Stimulated activated CD4-positive, alpha-beta T cell treated with anti-CD3 and anti-CD28 coated beads, Interleukin-1b, Interleukin-23, amount 100 ng/mL, for 24 hours (primary cell): ENCODE measurements at regions not wholly inside any gene's neighbourhood (a gene's known extent, or its start where the extent isn't known, plus 50 kb on each side); places are given as distances from the start of the nearest gene placed in this dataset.
"Not testable (repeated sequence)": the region's sequence is repeated elsewhere in the genome, so short reads cannot be mapped to it uniquely, and the experiment has no call there.

Source experiments
- DNase-seq, 4 experiments: peaks; one replicate each; pipeline ENCODE4 v3.0.0-alpha.2; 2020; ENCODE audit warnings: low read depth in 4 of 4, low spot score in 1 of 4

DNA sequence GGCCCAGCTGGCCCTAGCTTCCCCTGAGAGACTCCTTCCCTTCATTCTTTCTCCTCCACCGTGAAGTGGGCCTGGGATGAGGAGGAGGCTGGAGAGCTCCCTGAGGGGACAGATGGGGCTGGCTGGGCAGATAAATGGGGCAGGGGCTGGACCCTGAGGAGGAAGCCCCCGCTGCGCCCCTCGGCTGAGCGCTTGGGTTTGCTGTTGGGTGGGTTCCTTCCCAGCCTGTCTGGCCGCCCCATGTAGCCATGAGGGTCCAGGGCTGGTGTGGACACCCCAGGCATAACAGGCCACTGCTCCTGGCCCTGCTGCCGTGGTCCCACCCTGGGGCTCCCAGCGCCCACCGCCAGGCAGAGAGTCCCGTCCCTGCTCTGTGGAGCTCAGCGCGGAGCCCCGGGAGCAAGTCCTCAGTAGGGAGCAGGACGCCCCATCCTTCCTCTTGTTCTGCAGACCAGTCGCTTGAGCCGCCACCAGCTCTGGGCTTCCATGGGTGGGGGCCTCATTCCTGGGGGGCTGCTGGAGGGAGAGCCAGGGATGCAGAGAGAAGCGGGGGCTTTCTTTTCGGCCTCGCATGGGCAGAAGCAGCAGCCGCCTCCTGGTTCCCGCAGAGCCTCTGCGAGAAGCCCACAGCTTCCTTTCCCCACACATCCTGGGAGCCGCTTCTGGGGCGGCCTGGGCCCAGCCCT lies 266.4 kb upstream of the TCERG1L start:
- DNase-seq = no peak

DNA sequence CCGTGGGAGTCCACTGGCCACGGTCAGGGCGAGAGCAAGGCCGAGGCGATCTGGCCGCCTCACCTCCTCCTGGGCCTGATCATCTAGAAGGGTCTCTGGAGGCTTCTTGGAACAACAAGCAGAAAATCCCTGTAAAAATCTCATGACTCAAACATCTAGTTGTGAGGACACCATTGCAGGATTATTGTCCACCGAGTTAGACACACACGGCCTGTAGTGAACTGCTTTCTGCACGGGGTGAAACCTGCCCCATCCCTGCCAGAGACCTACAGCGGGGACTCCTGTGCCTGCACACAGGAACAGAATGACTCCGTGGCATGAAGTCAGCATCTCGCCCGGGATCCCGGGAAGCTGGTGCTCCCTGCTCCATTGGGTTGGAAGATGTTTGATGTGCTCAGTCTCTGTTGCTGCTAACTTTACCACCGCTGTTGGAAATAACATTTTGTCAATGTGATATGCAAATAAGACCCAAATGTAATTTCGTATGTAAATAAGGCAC lies 267.0 kb upstream of the TCERG1L start:
- no peak for DNase-seq

DNA sequence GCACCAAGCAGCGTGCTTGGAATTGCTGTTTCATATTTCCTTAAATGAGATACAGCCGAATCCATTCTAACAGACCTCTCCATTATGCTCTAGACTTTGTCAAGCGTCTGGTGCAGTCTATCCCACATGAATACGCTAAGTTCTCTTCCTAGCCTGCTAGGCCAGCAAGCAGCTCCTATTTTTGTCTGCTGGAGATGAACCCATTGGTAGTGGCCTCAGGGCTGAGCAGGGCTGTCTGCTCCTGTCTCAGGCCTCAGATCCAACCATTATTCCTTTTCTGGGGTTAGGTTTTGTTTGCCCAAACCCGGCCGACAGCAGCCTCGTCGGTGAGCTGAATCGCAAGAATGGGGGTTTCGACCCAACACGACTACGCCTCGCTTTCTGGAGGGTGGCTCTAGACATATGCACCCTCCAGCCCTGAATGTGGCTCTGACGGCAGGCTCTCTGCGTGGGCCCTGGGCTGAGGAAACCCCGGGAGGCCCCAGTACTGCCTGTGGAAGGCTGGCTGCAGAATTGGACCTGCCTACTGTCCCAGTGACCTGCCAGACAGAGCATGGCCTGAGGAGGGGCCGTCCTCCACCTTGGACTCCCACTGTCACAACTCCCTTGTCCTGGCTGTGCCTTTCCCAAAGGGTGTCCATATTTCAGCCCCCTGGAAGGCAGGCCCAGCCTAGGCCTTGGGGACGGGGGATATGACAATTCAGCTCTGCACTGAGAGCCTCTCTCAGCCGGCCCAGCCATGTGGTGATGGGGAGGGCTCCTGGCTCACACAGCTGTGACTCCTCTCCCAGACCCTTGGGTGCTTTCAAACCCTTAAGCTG lies 267.9 kb upstream of the TCERG1L start:
- no peak for DNase-seq

DNA sequence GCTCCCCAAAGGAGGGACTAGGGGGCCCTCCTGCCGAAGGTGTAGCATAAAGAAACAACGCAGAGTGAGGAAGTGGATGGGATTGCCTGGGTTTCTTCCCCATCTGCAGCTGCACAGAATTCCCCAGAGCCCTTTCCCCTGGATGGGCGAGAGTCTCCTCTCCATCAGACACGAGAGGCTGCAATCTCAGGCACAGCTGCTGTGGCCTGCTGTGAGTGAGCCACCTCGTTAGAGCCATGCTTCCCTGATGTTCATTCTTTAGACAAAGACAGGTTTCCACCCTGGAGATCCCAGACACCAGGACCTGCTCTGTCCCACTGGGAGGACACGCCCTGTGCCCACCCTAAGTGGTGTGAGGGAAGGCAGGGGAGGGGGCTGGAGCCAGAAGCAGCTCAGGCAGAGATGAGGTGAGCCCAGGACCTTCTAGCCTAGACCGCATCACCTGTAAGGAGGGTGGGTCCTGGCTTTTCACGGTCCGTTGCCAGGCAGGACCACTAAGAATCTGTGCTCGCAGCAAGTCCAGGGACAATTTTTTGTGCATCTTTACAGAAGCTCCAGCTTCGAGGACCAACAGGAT lies 268.6 kb upstream of the TCERG1L start:
- DNase-seq = no peak

DNA sequence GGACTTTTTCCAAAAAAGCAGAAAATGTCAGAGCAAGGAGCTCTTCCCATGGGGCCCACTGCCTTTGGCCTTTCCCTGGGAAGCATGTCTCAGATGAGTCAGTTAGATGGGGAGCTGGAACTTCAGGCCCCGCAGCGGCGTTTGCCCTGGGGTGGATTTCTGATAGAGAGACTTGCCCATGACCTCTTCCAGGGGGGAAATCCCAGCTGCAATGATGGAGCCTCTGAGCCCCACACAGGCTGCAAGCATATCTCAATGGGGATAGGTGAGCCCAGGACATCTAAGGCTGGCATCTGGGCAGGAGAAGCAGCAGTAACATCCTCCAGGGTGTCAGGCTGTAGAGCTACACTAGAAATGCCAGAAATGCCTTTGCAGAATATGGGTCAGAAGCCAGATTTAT lies 269.2 kb upstream of the TCERG1L start:
- no peak for DNase-seq

DNA sequence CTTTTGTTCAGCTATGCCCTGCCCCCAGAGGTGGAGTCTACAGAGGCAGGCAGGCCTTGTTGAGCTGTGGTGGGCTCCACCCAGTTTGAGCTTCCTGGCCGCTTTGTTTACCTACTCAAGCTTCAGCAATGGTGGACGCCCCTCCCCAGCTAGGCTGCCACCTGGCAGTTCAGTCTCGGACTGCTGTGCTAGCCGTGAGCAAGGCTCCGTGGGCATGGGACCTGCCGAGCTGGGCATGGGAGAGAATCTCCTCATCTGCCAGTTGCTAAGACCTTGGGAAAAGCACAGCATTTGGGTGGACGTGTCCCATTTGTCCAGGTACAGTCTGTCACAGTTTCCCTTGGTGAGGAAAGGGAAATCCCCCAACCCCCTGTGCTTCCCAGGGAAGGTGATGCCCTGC lies 270.0 kb upstream of the TCERG1L start:
- DNase-seq = not testable (repeated sequence)

DNA sequence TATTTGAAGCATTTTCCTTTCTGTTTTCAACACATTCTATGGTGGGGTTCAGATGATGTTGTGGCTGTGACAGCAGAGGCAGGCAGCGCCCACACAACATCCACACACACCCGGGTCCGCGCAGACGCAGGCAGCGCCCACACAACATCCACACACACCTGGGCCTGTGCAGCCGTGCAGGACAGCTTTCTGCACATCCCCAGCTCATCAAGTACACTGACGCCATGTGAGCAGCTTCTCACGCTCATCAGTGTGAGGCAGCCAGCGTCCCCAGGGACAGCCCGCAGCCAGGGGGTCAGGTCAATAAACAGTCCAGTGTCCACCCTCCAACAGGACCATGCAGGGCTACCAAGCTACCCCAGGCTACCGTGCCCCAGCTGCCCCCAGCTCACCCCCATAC lies 272.8 kb upstream of the TCERG1L start:
- no peak for DNase-seq

DNA sequence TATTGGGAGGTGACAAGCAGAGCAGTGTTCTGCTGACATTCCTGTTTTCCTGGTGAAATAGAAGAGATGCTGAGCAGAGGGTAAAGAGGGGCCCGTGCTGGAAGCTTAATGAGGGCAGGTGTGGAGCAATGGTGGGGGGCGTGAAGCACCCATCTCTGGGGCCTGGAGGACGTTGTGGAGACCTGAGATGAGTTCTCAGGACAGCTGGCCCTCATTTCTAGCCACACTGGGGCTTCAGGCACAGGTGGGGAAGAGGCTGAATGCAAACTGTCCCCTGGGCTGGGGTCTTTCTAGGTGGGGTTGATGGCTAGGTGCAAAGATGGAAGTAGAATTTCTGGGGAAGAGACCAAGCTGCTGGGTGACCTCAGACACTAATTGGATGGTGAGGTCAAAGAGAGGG lies 274.2 kb upstream of the TCERG1L start:
- no peak for DNase-seq

DNA sequence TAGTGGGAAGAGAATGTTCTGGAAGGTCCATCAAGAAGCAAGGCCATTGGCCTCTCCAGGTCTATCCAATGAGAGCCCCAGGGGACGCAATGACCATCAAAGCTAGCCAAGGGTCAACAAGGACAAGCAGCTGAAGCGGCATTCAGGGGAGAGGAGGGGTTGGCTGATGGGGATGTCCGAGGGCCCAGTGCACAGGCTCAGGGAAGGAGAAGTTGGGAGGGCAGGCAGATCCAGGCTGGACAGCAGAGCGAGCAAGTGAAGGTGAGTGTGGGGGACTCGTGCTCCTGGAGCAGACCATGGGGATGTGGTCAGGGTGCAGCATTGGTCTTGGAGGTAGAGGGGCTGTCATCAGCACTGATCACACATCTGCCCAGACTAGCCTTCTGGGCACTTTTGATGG lies 275.4 kb upstream of the TCERG1L start:
- no peak for DNase-seq

DNA sequence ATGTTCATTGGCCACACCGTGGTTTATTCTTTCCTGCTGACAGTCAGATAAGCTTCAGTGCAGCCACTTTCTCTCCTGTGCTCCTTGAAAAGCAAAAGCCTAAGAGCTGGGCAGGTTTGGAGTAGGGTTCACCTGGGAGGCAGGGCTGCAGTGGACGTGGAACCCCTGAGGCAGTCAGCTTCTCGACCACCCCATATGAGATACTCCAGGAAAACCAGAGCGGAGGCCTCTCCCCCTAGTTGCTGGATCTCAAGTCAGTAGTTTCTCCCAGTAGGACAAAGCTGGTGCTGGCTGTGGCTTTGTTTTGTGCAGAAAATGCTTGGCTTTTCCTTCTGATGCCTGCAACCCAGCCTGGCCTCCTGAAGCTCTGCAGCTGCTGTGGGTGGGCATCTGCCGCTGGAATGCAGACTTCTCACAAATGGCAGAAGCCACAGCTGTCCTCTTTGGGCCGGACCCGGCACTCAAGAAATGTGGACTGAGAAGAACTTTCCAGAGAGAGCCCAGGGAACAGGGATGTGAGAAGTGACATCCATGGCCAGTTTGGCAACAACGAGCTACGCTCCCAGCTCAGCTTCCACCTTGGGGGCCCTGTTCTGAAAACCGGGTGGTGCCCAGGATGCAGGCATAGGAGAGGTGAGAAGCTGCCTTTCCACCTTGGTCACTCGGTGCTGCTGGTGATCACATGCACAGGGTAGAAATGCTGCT lies 276.6 kb upstream of the TCERG1L start:
- DNase-seq = no peak

DNA sequence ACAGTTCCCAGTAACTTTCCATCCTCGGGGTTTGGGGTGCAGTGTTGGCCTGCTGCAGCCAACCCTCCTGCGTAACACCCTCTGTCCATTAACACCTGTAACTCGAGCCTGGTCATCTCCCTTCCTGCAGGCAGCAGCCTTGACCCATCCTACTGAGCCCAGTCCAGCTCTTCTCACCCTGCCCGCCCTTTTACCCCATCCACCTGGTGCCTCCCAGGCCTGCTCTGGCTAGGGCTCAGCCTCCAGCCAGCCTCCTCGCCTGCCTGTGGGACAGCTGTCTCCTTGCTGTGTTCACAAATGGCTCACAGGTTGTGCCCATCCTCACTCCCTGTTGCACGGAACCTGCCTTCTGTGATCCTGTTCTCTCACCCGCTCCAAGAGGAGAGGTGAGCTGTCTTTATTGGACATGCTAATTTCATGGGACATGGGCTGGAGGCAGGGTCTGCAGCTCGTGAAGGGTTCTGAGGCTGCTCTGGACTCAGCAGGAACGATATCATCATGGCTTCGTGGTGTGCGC lies 277.2 kb upstream of the TCERG1L start:
- no peak for DNase-seq

DNA sequence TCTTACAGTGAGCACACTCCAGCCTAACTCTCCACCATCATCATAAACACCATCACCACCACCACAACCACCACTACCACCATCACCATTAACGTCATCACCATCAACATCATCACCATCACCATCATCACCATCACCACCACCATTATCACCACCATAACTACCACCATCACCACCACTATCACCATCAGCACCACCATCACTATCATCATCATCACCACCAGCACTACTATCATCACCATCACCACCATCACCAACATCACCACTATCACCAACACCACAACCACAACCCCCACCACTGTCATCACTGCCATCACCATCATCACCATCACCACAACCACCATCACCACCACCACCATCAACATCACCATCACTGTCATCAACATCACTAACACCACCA lies 279.0 kb upstream of the TCERG1L start:
- DNase-seq = no peak

DNA sequence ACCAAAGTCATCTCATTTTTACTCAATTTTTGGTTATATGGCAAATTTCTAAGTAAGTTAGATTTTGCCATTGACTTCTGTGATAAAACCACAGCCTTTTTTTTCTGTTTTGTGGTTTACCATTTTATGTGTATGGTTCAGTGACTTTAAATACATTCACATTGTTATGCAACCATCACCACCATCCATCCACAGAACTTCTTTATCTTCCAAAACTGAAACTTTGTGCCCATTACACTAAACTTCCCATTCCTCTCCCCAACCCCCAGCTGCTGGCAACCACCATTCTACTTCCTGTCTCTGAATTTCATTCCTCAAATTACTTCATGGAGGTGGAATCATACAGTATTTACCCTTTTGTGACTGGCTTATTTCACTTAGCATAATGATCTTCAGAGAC lies 280.4 kb upstream of the TCERG1L start:
- no peak for DNase-seq

DNA sequence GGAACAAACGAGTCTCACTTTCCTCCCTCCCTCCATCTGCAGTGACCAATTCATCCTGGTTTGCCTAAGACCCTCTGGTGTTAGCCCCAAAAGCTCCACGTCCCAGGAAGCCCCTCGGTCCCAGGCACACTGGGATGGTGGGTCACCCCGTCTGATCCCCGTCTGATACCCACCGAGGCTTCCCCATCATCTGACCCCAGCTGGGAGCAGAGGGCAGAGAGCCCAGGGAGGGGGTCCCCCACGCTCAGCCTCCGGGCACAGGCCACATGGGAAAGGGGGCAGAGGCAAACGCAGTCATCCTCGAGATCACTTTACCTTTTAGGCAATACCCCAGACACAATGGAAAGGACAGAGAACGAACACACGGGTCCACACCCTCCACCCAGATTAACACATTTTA lies 291.6 kb upstream of the PPP2R2D start:
- DNase-seq = no peak

DNA sequence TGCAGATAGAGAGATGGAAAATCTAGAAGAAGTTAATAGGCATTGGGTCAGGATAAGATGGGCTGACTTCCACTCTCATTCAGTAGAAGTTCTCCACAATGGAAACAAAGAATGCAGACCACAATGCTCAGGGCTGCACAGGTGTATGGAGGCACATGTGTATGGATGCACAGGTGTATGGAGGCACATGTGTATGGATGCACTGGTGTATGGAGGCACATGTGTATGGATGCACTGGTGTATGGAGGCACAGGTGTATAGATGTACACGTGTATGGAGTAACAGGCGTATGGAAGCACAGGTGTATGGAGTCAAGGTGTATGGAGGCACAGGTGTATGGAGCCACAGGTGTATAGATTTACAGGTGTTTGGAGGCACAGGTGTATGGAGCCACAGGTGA lies 285.7 kb upstream of the PPP2R2D start:
- DNase-seq = no peak

DNA sequence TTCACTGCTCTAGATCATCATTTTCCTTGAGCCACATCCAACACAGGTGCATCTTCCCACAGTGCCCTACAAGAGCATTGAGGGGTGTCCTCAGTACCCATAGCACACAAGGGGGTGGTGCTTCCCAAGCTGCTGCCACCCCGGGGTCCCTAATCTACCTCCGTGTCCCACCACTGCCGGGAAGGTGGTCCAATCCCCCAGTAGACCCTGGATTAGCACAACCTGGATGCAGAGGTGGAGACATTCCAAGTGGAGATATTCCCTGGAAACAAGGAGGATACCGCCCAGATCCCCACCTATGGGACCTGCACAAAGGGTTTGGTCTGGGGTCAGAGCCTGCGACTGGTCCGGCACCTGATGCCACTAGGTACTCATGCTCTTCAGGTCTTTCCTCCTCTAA lies 284.8 kb upstream of the PPP2R2D start:
- DNase-seq = no peak

DNA sequence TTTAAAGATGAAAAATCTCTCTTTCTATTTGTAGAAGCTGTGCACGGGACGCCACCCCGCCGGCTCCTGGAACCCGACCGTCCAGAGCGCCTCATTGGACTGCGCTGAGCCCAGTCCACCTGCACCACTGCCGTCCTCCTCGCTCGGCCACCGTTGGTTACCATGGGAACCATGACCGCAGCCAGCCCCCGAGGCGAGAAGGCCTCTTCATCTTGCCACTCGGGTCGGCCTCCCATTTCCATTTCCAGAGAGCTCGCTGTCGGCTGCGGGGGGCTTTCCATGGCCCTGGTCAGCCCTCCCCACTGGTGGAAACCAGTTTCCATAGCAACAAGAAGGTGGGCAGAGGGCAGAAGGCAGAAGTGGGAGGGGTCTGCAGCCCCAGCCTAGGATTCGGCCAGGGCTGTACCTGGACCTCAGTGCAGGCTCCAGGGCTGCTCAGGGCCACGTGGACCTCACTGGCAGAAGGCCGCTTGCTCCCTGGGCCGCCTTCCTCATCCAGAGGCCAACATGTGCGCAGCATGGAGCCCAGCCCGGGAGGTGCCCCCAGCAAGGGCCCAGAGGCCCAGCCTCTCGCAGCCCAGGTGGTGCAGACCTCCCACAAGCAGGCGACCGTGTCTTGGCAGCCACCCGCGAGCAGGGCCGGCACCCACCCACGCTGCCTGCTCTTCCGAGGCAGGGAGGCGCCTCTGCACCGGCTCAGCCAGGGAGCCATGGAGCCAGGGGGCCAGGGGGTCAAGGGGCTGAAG lies 283.5 kb upstream of the PPP2R2D start:
- no peak for DNase-seq

DNA sequence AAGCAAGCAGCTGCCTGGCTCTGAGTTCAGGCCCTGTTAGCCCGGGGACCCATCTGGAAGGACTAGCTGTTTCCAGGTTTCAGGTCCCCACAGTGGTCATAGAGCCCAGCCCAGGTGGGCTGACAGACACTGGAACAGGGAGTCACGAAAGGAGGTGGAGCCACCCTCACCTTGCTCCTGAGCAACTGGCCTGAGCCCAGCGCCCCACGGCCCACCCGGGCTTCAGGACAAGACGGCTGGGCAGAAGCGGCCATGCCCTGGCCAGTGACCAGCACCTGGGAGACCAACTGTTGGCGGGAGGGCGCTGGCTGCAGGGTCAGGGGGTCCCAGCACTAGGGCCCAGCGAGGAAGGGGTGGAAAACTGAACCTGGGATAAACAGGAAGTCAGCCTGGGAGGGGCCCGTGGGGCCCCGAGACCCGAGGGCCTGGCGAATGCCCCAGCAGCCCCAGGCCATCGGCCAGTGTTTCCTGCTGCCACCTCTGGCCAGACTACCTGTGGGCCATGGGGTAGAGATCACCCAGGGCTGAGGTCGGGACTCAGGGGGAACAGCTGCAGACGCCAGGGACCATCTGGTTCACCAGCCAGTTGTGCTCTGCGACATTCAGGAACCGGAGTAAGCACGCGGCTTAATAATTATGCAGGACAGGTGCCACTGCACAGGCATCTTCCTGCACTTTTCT lies 282.1 kb upstream of the PPP2R2D start:
- no peak for DNase-seq

DNA sequence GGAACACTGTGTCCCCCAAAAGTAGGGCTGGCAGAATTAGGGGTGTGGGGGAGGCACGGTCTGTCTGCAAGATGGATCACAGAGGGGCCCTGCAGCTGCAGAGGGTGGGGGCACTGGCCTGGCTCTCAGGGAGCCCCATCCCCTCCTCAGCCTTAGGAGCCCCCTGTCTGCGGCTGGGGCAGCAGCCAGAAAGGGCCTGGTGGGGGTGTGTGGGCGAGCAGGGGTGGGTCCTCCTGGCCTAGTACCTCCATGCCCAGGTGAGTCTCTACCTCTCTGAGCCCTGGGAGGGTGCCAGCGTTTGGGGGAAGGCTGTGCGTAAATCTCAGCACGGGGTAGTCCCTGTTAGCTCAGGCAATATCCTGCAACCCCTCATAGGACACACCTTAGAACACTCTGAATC lies 280.5 kb upstream of the PPP2R2D start:
- no peak for DNase-seq

DNA sequence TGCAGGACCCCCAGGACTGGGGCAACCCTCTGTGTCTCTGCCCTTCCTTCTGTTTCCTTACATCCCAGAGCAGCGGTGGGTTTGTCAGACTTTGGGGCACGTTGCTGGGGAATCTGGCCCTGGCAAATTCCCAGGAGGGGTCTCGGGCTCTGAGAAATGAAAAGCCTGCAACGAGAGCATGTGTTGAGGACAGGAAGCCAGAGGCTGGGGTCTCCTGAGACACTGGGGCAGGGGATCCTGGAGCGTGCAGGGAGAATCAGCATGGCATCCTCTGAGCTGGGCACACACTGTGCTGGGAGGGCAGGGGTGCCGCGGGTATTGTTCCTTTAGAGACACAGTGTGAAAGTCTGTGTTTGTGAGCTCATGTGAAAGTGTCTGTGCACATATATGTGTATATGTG lies 279.9 kb upstream of the PPP2R2D start:
- no peak for DNase-seq
